Suprapubic skin (tissue), 3 donors: ENCODE measurements at regions not wholly inside any gene's neighbourhood (a gene's known extent, or its start where the extent isn't known, plus 50 kb on each side); places are given as distances from the start of the nearest gene placed in this dataset.

Experiments
- CTCF ChIP-seq, 2 donors: fragments of 200-600 bp in 1 of 2; fragments of 450-650 bp in 1 of 2; sonication (generic) in 1 of 2; IDR thresholded peaks; one replicate each; pipeline ENCODE4 v1.5.1; 2016 to 2019; ENCODE audit warnings: antibody characterized with exemption in 2 of 2, mild to moderate bottlenecking in 1 of 2, moderate library complexity in 1 of 2
- POLR2A ChIP-seq, 2 donors: fragments of 450-650 bp; IDR thresholded peaks; one replicate each; pipeline ENCODE4 v1.6.1; 2017; ENCODE audit warnings: antibody characterized with exemption in 2 of 2, mild to moderate bottlenecking in 2 of 2, moderate library complexity in 2 of 2

DNA sequence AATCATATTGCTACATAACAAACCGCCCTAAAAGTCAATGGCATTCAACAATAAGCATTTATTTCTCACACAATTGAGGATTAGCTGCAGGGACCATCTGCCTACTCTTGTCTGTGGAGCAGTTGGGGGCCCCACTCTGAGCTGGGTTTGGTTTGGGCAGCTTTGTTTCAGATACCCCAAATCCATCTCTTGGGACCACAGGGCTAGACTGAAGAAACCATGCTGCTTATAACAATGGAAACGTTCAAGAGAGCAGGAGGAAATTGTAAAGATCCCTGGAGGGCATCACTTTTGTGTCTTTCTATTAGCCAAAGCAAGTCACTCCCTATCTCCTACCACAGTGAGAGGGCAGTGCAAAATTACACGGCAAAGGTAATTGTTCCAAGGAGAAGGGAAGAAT, 146.5 kb upstream of the MGAT5 start:
- no peak for TF ChIP-seq CTCF (IDR thresholded peaks at IDR 0.05)
- TF ChIP-seq POLR2A (IDR thresholded peaks at IDR 0.05), result no peak
